Psoas muscle (tissue), 7 donors: ENCODE measurements at regions not wholly inside any gene's neighbourhood (a gene's known extent, or its start where the extent isn't known, plus 50 kb on each side); places are given as distances from the start of the nearest gene placed in this dataset.

Source experiments
- ATAC-seq, 4 donors: fragments of 200-7000 bp; cut with Tn5 transposase; one replicate each; pipeline ENCODE4 v1.9.1; 2020; ENCODE audit warnings: moderate library complexity in 3 of 4, mild to moderate bottlenecking in 2 of 4
- DNase-seq, 2 donors: peaks; one replicate each; pipeline ENCODE4 v3.0.0-alpha.2; 2020
- H3K27ac ChIP-seq: fragments of 200-600 bp; one replicate; pipeline ENCODE4 v1.8.0; 2022
- H3K27me3 ChIP-seq, 3 donors: fragments of 200-600 bp in 1 of 3; one replicate each; pipeline versions ENCODE4 v1.6.1 to v1.8.0; 2013 to 2022; ENCODE audit warnings: low read length in 2 of 3, mild to moderate bottlenecking in 2 of 3, moderate library complexity in 1 of 3; ENCODE audit not compliant: insufficient read depth in 3 of 3
- H3K36me3 ChIP-seq, 2 donors: fragments of 200-600 bp in 1 of 2; one replicate each; pipeline versions ENCODE4 v1.6.1 to v1.8.0; 2013 to 2022; ENCODE audit warnings: low read depth in 1 of 2, mild to moderate bottlenecking in 1 of 2, moderate library complexity in 1 of 2; ENCODE audit not compliant: insufficient read depth in 1 of 2
- H3K4me1 ChIP-seq: fragments of 200-600 bp; one replicate; pipeline ENCODE4 v1.8.0; 2022
- H3K4me3 ChIP-seq: fragments of 200-600 bp; one replicate; pipeline ENCODE4 v1.8.0; 2022; ENCODE audit warnings: mild to moderate bottlenecking
- H3K9me3 ChIP-seq: fragments of 200-600 bp; one replicate; pipeline ENCODE4 v1.8.0; 2022
- CTCF ChIP-seq: fragments of 200-600 bp; IDR thresholded peaks from one replicate; pipeline ENCODE4 v1.8.0; 2022; ENCODE audit warnings: antibody characterized with exemption
- WGBS, 3 donors: extraction: QIAGEN DNeasy Blood & Tissue Kit; methylation state at CpG; one replicate each; pipeline versions ENCODE4 v1.1.6 to v1.1.7; 2013; 5-methylcytosine and 5-hydroxymethylcytosine counted together
- intact Hi-C, 2 donors: fragments of 100-400 bp; cut with DNase I; formaldehyde crosslinking; loops; one replicate each; pipeline versions ENCODE4 v1.11.0 to v1.14.2; 2022
- donor health status: healthy with polysubstance abuse.
- donor health status: DM: no; HTN: no; CAD: no; lungs with moderate emphysema.
- donor health status: Bipolar disorder and iron deficiency.
- donor health status: healthy.
- donor health status: DM: yes; HTN: yes; CAD: no.
- donor health status: DM: no; HTN: no; CAD: no.
- donor health status: DM: yes; HTN: yes; CAD: no.

DNA sequence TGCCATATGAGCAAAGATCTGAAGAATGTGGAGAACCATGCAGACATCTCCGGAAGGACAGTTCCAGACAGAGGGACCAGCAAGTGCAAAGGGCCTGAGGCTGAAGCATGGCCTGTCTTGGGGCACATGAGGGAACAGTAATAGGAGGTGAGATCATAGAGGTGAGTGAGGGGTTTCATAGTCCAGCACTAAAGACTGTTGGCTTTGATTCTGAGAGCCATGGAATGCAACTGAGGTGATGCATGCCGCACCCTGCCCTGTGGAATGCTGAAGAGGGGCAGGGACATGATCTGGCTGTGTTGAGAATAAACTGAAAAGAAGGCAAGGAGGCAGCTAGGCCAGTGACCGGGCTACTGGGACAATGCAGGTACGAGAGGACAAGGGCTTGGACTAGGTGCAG lies 253.1 kb upstream of the KLF14 start:
- no peak for TF ChIP-seq CTCF
- peaks cover 66% of the 10 kb centered on the region for H3K4me1 ChIP-seq

GRCh38 chr7:130988443-130988842 lies 254.4 kb upstream of the KLF14 start:
- TF ChIP-seq CTCF: no peak
- Histone ChIP-seq H3K27me3 (no peaks in the 10 kb centered on the region), H3K27ac (peak overlapping the region; percentile 41), H3K4me1 (peaks cover 57% of the 10 kb centered on the region), H3K36me3 (peaks cover 0 to 18% of the 10 kb centered on the region in 2 donors), H3K9me3 (no peaks in the 10 kb centered on the region), H3K4me3 (no peak overlapping the region)
- intact Hi-C loops: no loop called here
- 34 to 57% (median 35%) methylated on average over 5 of the region's 5 CpGs for WGBS, 3 donors
- ATAC-seq (peak in 1 of 4 donors; percentile 9), DNase-seq (no peak)

More for the DNA sequence above, 253.1 kb upstream of the KLF14 start:
- no peak overlapping the region for H3K4me3 ChIP-seq
- H3K27ac ChIP-seq: peak overlapping the region; percentile 12
- DNase-seq (no peak), ATAC-seq (peak in 2 of 4 donors; percentile 2 to 10)
- no peaks in the 10 kb centered on the region for H3K9me3 ChIP-seq
- no peaks in the 10 kb centered on the region for H3K27me3 ChIP-seq
- peaks cover 0 to 27% of the 10 kb centered on the region in 2 donors for H3K36me3 ChIP-seq
- intact Hi-C loops: no loop called here
- 89 to 98% (median 89%) methylated on average over 4 of the region's 4 CpGs for WGBS, 3 donors

DNA sequence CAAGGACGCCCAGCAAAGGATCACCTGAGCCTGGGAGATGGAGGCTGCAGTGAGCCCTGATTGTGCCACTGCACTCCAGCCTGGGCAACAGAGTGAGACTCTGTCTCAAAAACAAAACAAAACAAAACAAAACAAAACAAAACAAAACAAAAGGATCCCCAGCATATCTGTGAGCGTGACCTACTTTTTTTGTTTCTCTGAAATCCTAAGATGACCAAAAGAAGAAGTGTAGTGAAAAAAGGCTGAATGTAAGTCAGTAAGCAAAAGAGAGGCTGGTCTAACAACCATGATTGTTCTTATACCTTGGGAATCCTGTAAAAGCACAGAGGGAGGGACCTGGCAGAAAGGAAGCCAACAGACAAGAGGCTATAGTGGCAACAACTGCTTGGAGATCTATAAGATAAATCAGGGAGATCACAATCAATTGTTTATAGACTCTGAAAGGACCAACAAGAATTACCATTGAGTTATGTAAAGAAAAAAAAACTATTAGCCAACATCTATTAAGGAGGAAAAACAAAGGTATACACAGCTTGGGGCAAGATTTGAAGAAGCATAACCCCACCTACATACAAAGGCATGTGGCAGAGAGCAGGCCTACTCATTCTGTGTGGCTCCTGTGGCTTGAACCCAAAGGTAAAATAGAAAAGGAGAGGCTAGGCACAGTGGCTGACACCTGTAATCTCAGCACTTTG lies 255.2 kb upstream of the KLF14 start:
- no peaks in the 10 kb centered on the region for H3K27me3 ChIP-seq
- H3K9me3 ChIP-seq: no peaks in the 10 kb centered on the region
- intact Hi-C loops: no loop called here
- peaks cover 57% of the 10 kb centered on the region for H3K4me1 ChIP-seq
- DNase-seq (no peak), ATAC-seq (peak in 2 of 4 donors; percentile 5 to 17)
- WGBS, 3 donors: 83 to 86% (median 83%) methylated on average over 2 of the region's 2 CpGs
- peak overlapping the region; percentile 41 for H3K27ac ChIP-seq
- H3K36me3 ChIP-seq: peaks cover 0 to 10% of the 10 kb centered on the region in 2 donors
- no peak for TF ChIP-seq CTCF
- H3K4me3 ChIP-seq: no peak overlapping the region

DNA sequence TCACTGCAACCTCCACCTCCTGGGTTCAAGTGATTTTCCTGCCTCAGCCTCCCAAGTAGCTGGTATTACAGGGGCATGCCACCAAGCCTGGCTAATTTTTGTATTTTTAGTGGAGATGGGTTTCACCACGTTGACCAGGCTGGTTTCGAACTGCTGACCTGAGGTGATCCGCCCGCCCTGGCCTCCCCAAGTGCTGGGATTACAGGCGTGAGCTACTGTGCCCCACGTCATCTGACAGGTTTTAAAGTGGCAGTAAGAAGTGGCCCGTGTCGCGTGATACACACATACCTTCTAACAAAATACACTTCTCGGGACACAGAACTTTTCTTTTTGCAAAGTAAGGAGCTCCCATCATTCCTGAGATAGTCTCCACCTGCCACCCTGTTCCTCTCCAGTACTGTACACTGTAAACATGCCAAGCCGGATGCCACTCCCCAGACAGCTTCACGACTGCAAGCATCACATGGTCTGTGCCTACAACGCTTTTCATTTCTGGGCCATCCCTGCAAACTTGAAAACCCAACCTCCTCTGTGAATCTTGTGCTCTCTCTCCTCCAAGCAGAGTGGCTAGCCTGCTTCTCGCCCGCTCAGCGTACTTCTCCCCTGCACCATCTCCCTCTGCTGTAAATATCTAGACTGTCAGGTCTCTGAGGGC lies 256.3 kb upstream of the KLF14 start:
- intact Hi-C loops: no loop called here
- Histone ChIP-seq H3K27me3 (no peaks in the 10 kb centered on the region), H3K4me3 (no peak overlapping the region), H3K9me3 (no peaks in the 10 kb centered on the region), H3K36me3 (peaks cover 0 to 4% of the 10 kb centered on the region in 2 donors), H3K4me1 (peaks cover 58% of the 10 kb centered on the region), H3K27ac (peak overlapping the region; percentile 9)
- no peak for TF ChIP-seq CTCF
- 55 to 77% (median 66%) methylated on average over 16 of the region's 16 CpGs for WGBS, 3 donors
- DNase-seq (no peak), ATAC-seq (peak; percentile 24 to 43 (median 37))
